Liver (tissue), 3 donors: ENCODE measurements at regions not wholly inside any gene's neighbourhood (a gene's known extent, or its start where the extent isn't known, plus 50 kb on each side); places are given as distances from the start of the nearest gene placed in this dataset.

Experiments used
- ATF3 ChIP-seq: IDR thresholded peaks from 2 replicates; pipeline ENCODE4 v1.6.1; 2016; ENCODE audit warnings: antibody characterized with exemption
- CTCF ChIP-seq: fragments of 150-350 bp; IDR thresholded peaks from 2 replicates; pipeline ENCODE4 v1.5.1; 2017; ENCODE audit warnings: improper control_type of control experiment, low read depth, low read length; ENCODE audit not compliant: missing input control
- GABPA ChIP-seq, 2 donors: IDR thresholded peaks in 1 of 2; conservative IDR thresholded peaks in 1 of 2; 2 replicates each; pipeline ENCODE4 v1.6.1; 2016; ENCODE audit warnings: antibody characterized with exemption in 2 of 2, mild to moderate bottlenecking in 1 of 2, moderate library complexity in 1 of 2
- JUND ChIP-seq, 2 donors: IDR thresholded peaks; 2 replicates each; pipeline ENCODE4 v1.6.1; 2016; ENCODE audit warnings: antibody characterized with exemption in 2 of 2
- MAX ChIP-seq: IDR thresholded peaks from 2 replicates; pipeline ENCODE4 v1.6.1; 2016; ENCODE audit warnings: antibody characterized with exemption
- NR2F2 ChIP-seq: IDR thresholded peaks from 2 replicates; pipeline ENCODE4 v1.6.1; 2016; ENCODE audit warnings: antibody characterized with exemption
- RAD21 ChIP-seq, 2 donors: IDR thresholded peaks; 2 replicates each; pipeline ENCODE4 v1.6.1; 2016; ENCODE audit warnings: antibody characterized with exemption in 2 of 2, mild to moderate bottlenecking in 2 of 2
- REST ChIP-seq: IDR thresholded peaks from 2 replicates; pipeline ENCODE4 v1.6.1; 2016; ENCODE audit warnings: antibody characterized with exemption, mild to moderate bottlenecking
- RXRA ChIP-seq, 2 donors: IDR thresholded peaks; 2 replicates each; pipeline ENCODE4 v1.6.1; 2017 to 2018; ENCODE audit warnings: antibody characterized with exemption in 2 of 2, mild to moderate bottlenecking in 1 of 2
- SP1 ChIP-seq: IDR thresholded peaks from 2 replicates; pipeline ENCODE4 v1.6.1; 2018; ENCODE audit warnings: antibody characterized with exemption, mild to moderate bottlenecking
- TAF1 ChIP-seq: conservative IDR thresholded peaks from 2 replicates; pipeline ENCODE4 v1.6.1; 2016; ENCODE audit warnings: antibody characterized with exemption, mild to moderate bottlenecking
- YY1 ChIP-seq: IDR thresholded peaks from 2 replicates; pipeline ENCODE4 v1.6.1; 2016; ENCODE audit warnings: antibody characterized with exemption, mild to moderate bottlenecking
- ZBTB33 ChIP-seq: IDR thresholded peaks from 2 replicates; pipeline ENCODE4 v1.6.1; 2016; ENCODE audit warnings: antibody characterized with exemption
- donor health status: healthy.
- donor health status: healthy.

- TF ChIP-seq GABPA (IDR thresholded peaks at IDR 0.05 in 1 of 2, conservative IDR thresholded peaks at IDR 0.05 in 1 of 2), result no peak
- no peak for TF ChIP-seq CTCF
- no peak for TF ChIP-seq YY1
- no peak for TF ChIP-seq ATF3
- TF ChIP-seq ZBTB33, result no peak
- no peak for TF ChIP-seq MAX
- no peak for TF ChIP-seq JUND (IDR thresholded peaks at IDR 0.05)
- no peak for TF ChIP-seq REST
- TF ChIP-seq SP1, result no peak
- no peak for TF ChIP-seq RAD21 (IDR thresholded peaks at IDR 0.05)
- TF ChIP-seq RXRA (IDR thresholded peaks at IDR 0.05), result no peak
- TF ChIP-seq NR2F2, result no peak
- no peak for TF ChIP-seq TAF1
Measured at GRCh38 chr16:17877821-17878360, 407.1 kb upstream of the XYLT1 start.
